HEK293 (cell line): ENCODE measurements at regions not wholly inside any gene's neighbourhood (a gene's known extent, or its start where the extent isn't known, plus 50 kb on each side); places are given as distances from the start of the nearest gene placed in this dataset.

Source experiments
- CTCF ChIA-PET: fragments of 350-600 bp; formaldehyde crosslinking; extraction: SDS; loops from one replicate; lab custom pipeline; 2021; ENCODE audit warnings: antibody characterized with exemption; lab: Yijun Ruan, JAX
- POLR2A ChIA-PET: fragments of 300-600 bp; formaldehyde crosslinking; extraction: SDS; loops from one replicate; lab custom pipeline; 2020; ENCODE audit warnings: antibody characterized with exemption, inconsistent platforms; lab: Yijun Ruan, JAX
- H3K27ac ChIP-seq: fragments of 200-500 bp; sonication (Bioruptor generic); 2 replicates; pipeline ENCODE4 v1.5.1; 2014; ENCODE audit warnings: low read depth, low read length, control low read depth, inconsistent platforms; ENCODE audit errors: extremely low read depth
- H3K36me3 ChIP-seq, 2 experiments: fragments of 200-500 bp in 1 of 2; sonication (Bioruptor generic) in 1 of 2; 1 replicate in 1 of 2; 2 replicates in 1 of 2; pipeline ENCODE4 v1.5.1; 2014 to 2017; ENCODE audit warnings: inconsistent platforms in 2 of 2, low read length in 2 of 2; ENCODE audit not compliant: control insufficient read depth in 2 of 2, insufficient read depth in 1 of 2
- H3K4me1 ChIP-seq: fragments of 200-500 bp; sonication (Bioruptor generic); 2 replicates; pipeline ENCODE4 v1.5.1; 2014; ENCODE audit warnings: mild to moderate bottlenecking, low read length, inconsistent platforms; ENCODE audit not compliant: control insufficient read depth, insufficient read depth
- H3K4me3 ChIP-seq: 2 replicates; pipeline ENCODE4 v1.5.1; 2011; ENCODE audit warnings: low read depth, mild to moderate bottlenecking, control low read depth, low read length, moderate library complexity
- H3K9me3 ChIP-seq: fragments of 200-500 bp; sonication (Bioruptor generic); 2 replicates; pipeline ENCODE4 v1.5.1; 2014; ENCODE audit warnings: low read depth, low read length, inconsistent platforms; ENCODE audit not compliant: control insufficient read depth, insufficient read depth
- AEBP2 ChIP-seq: fragments of 450-650 bp; formaldehyde crosslinking; IDR thresholded peaks from 2 replicates; pipeline ENCODE4 v1.5.1; 2016; ENCODE audit warnings: missing biosample characterization, missing genetic modification characterization, borderline replicate concordance
- KLF1 ChIP-seq: fragments of 450-650 bp; formaldehyde crosslinking; IDR thresholded peaks from 2 replicates; pipeline ENCODE4 v1.5.1; 2016; ENCODE audit warnings: missing biosample characterization, missing genetic modification characterization
- SETDB1 ChIP-seq: IDR thresholded peaks from one replicate; pipeline ENCODE4 v1.6.1; 2017; ENCODE audit warnings: mild to moderate bottlenecking, low read length, moderate library complexity, mixed read lengths; ENCODE audit not compliant: insufficient read length
- SP2 ChIP-seq: fragments of 450-650 bp; formaldehyde crosslinking; IDR thresholded peaks from 2 replicates; pipeline ENCODE4 v1.5.1; 2016; ENCODE audit warnings: missing biosample characterization, missing genetic modification characterization
- YY1 ChIP-seq: fragments of 450-650 bp; formaldehyde crosslinking; IDR thresholded peaks from 2 replicates; pipeline ENCODE4 v1.5.1; 2018; ENCODE audit warnings: missing biosample characterization, missing genetic modification characterization
- ZBTB1 ChIP-seq: fragments of 450-650 bp; formaldehyde crosslinking; IDR thresholded peaks from 2 replicates; pipeline ENCODE4 v1.5.1; 2016; ENCODE audit warnings: missing biosample characterization, missing genetic modification characterization
- ZFP37 ChIP-seq: fragments of 450-650 bp; formaldehyde crosslinking; IDR thresholded peaks from 2 replicates; pipeline ENCODE4 v1.5.1; 2016; ENCODE audit warnings: missing biosample characterization, missing genetic modification characterization
- ZIC2 ChIP-seq: fragments of 450-650 bp; formaldehyde crosslinking; IDR thresholded peaks from 2 replicates; pipeline ENCODE4 v1.5.1; 2016; ENCODE audit warnings: missing biosample characterization, missing genetic modification characterization
- ZNF112 ChIP-seq: fragments of 450-650 bp; formaldehyde crosslinking; IDR thresholded peaks from 2 replicates; pipeline ENCODE4 v1.5.0; 2017; ENCODE audit warnings: missing biosample characterization, missing genetic modification characterization
- ZNF202 ChIP-seq: fragments of 450-650 bp; formaldehyde crosslinking; IDR thresholded peaks from 2 replicates; pipeline ENCODE4 v1.5.1; 2016; ENCODE audit warnings: missing biosample characterization, missing genetic modification characterization, borderline replicate concordance
- ZNF211 ChIP-seq: fragments of 450-650 bp; formaldehyde crosslinking; IDR thresholded peaks from 2 replicates; pipeline ENCODE4 v1.5.1; 2016; ENCODE audit warnings: low read depth, missing biosample characterization, missing genetic modification characterization
- ZNF23 ChIP-seq: fragments of 450-650 bp; formaldehyde crosslinking; IDR thresholded peaks from 2 replicates; pipeline ENCODE4 v1.5.1; 2016; ENCODE audit warnings: missing biosample characterization, missing genetic modification characterization, borderline replicate concordance
- ZNF292 ChIP-seq: fragments of 450-650 bp; formaldehyde crosslinking; IDR thresholded peaks from 2 replicates; pipeline ENCODE4 v1.5.1; 2016; ENCODE audit warnings: low read depth, missing biosample characterization, missing genetic modification characterization, borderline replicate concordance
- ZNF311 ChIP-seq: fragments of 450-650 bp; formaldehyde crosslinking; IDR thresholded peaks from 2 replicates; pipeline ENCODE4 v1.5.1; 2017; ENCODE audit warnings: missing biosample characterization, missing genetic modification characterization, borderline replicate concordance
- ZNF423 ChIP-seq: fragments of 450-650 bp; formaldehyde crosslinking; IDR thresholded peaks from 2 replicates; pipeline ENCODE4 v1.5.1; 2016; ENCODE audit warnings: missing biosample characterization, missing genetic modification characterization
- ZNF449 ChIP-seq: fragments of 450-650 bp; formaldehyde crosslinking; IDR thresholded peaks from 2 replicates; pipeline ENCODE4 v1.5.1; 2017; ENCODE audit warnings: missing biosample characterization, mild to moderate bottlenecking, missing genetic modification characterization, moderate library complexity
- ZNF560 ChIP-seq: fragments of 450-650 bp; formaldehyde crosslinking; IDR thresholded peaks from 2 replicates; pipeline ENCODE4 v1.5.1; 2017; ENCODE audit warnings: missing biosample characterization, missing genetic modification characterization, borderline replicate concordance
- ZNF585B ChIP-seq: fragments of 450-650 bp; formaldehyde crosslinking; IDR thresholded peaks from 2 replicates; pipeline ENCODE4 v1.5.1; 2016; ENCODE audit warnings: missing biosample characterization, missing genetic modification characterization
- ZNF610 ChIP-seq: fragments of 450-650 bp; formaldehyde crosslinking; IDR thresholded peaks from 2 replicates; pipeline ENCODE4 v1.5.1; 2016; ENCODE audit warnings: missing biosample characterization, missing genetic modification characterization, borderline replicate concordance
- ZNF768 ChIP-seq: fragments of 450-650 bp; formaldehyde crosslinking; IDR thresholded peaks from 2 replicates; pipeline ENCODE4 v1.5.1; 2018; ENCODE audit warnings: missing biosample characterization, mild to moderate bottlenecking, missing genetic modification characterization
- ZNF830 ChIP-seq: fragments of 450-650 bp; IDR thresholded peaks from 2 replicates; pipeline ENCODE4 v1.5.0; 2018; ENCODE audit warnings: missing biosample characterization, missing genetic modification characterization, low read depth, mild to moderate bottlenecking, moderate library complexity
- ZSCAN16 ChIP-seq: fragments of 450-650 bp; formaldehyde crosslinking; IDR thresholded peaks from 2 replicates; pipeline ENCODE4 v1.5.1; 2016; ENCODE audit warnings: missing biosample characterization, missing genetic modification characterization
- TF ChIP-seq, protein P1 (sequence below): fragments of 450-650 bp; formaldehyde crosslinking; IDR thresholded peaks from 2 replicates; pipeline ENCODE4 v1.5.1; 2016; ENCODE audit warnings: missing biosample characterization, missing genetic modification characterization
- TF ChIP-seq, protein P2 (sequence below): fragments of 450-650 bp; formaldehyde crosslinking; IDR thresholded peaks from 2 replicates; pipeline ENCODE4 v1.5.1; 2016; ENCODE audit warnings: missing biosample characterization, missing genetic modification characterization

DNA sequence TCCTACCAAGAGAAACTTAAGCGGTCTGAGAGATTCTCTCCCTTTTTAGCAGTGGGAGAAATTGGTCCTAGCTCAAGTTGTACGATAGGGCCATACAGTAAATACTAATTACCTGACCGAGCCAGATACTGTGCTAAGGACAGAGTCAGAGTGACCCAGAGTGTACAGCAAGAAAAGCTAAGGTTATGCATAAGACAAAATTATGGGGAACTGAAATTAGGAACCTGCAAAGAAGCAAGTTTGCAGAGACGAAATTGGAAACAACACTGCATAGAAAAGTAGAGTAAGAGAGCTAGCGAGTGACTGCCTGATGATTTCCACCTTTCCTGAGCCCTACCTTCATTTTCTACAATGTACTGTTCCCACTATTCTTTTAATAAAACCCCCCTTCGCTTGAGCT, 278.1 kb downstream of the NKX6-1 start:
- Histone ChIP-seq H3K36me3 (no peaks in the 10 kb centered on the region), H3K9me3 (no peaks in the 10 kb centered on the region)
- CTCF ChIA-PET: no interaction called here
- no peak for TF ChIP-seq ZNF768 (tag by site-specific recombination)
- TF ChIP-seq ZIC2 (tag by site-specific recombination): no peak
- no peak for TF ChIP-seq ZNF585B (tag by site-specific recombination)
- TF ChIP-seq SP2: no peak
- no peak for TF ChIP-seq ZNF423 (tag by site-specific recombination)
- TF ChIP-seq ZNF211 (tag by site-specific recombination): no peak
- TF ChIP-seq ZNF112 (tag by site-specific recombination): no peak
- TF ChIP-seq ZFP37 (tag by site-specific recombination): no peak
- TF ChIP-seq KLF1 (tag by site-specific recombination): no peak
- TF ChIP-seq YY1: no peak
- TF ChIP-seq SETDB1: no peak
- no peak for TF ChIP-seq ZSCAN16
- no peak for TF ChIP-seq ZNF202 (tag by site-specific recombination)
- no peak for TF ChIP-seq ZNF830 (tag by site-specific recombination)
- TF ChIP-seq, all 188 proteins: peak for 0
- POLR2A ChIA-PET: no interaction called here
- no peak overlapping the region for H3K4me3 ChIP-seq
- no peak overlapping the region for H3K27ac ChIP-seq
- H3K4me1 ChIP-seq: no peaks in the 10 kb centered on the region

DNA sequence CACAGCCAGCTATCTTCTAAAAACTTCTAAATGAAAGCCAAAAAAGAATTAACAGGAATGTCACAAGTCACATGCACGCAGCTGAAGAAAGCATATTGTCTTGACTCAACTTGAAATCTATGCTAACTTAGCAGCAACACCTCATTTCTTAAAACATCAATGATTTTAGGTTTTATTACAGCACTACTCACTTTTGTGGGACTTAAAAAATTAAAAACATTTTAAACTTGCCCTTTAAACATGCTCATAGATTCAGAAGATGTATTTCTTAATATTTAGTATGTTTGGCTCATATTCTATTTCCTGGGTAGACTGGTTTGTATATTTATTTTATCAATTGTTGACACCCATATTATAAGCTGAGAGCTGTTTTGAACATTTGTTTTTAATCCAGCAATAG, 279.4 kb downstream of the NKX6-1 start:
- H3K36me3 ChIP-seq: no peaks in the 10 kb centered on the region
- H3K4me1 ChIP-seq: no peaks in the 10 kb centered on the region
- H3K4me3 ChIP-seq: no peak overlapping the region
- H3K9me3 ChIP-seq: no peaks in the 10 kb centered on the region
- CTCF ChIA-PET: no interaction called here
- no peak overlapping the region for H3K27ac ChIP-seq
- TF ChIP-seq ZNF311 (tag by site-specific recombination) (no peak), ZBTB1 (tag by site-specific recombination) (no peak), ZNF423 (tag by site-specific recombination) (no peak), ZNF560 (tag by site-specific recombination) (no peak), ZNF449 (tag by site-specific recombination) (no peak), ZNF292 (tag by site-specific recombination) (no peak), ZNF23 (tag by site-specific recombination) (no peak), ZNF610 (tag by site-specific recombination) (no peak), ZNF830 (tag by site-specific recombination) (no peak), AEBP2 (no peak)
- TF ChIP-seq, protein P1, sequence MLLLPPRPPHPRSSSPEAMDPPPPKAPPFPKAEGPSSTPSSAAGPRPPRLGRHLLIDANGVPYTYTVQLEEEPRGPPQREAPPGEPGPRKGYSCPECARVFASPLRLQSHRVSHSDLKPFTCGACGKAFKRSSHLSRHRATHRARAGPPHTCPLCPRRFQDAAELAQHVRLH (tag by site-specific recombination): no peak
- TF ChIP-seq, protein P2, sequence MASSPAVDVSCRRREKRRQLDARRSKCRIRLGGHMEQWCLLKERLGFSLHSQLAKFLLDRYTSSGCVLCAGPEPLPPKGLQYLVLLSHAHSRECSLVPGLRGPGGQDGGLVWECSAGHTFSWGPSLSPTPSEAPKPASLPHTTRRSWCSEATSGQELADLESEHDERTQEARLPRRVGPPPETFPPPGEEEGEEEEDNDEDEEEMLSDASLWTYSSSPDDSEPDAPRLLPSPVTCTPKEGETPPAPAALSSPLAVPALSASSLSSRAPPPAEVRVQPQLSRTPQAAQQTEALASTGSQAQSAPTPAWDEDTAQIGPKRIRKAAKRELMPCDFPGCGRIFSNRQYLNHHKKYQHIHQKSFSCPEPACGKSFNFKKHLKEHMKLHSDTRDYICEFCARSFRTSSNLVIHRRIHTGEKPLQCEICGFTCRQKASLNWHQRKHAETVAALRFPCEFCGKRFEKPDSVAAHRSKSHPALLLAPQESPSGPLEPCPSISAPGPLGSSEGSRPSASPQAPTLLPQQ: no peak
- TF ChIP-seq, all 188 proteins: peak for 0
- POLR2A ChIA-PET: no interaction called here
